Spleen (tissue), 7 donors: ENCODE measurements at regions not wholly inside any gene's neighbourhood (a gene's known extent, or its start where the extent isn't known, plus 50 kb on each side); places are given as distances from the start of the nearest gene placed in this dataset.

Source experiments
- POLR2A ChIP-seq, 3 donors: fragments of 450-650 bp; IDR thresholded peaks; one replicate each; pipeline ENCODE4 v1.5.1; 2017; ENCODE audit warnings: antibody characterized with exemption in 3 of 3, mild to moderate bottlenecking in 1 of 3
- TF ChIP-seq, protein P1 (sequence below), 11 experiments: fragments of 200-600 bp in 7 of 11; fragments of 450-650 bp in 4 of 11; sonication (generic) in 4 of 11; IDR thresholded peaks in 8 of 11; conservative IDR thresholded peaks in 3 of 11; 1 replicate in 7 of 11; 2 replicates in 4 of 11; pipeline versions ENCODE4 v1.4.0 to v1.8.0; 2016 to 2021; ENCODE audit warnings: antibody characterized with exemption in 11 of 11, inconsistent platforms in 4 of 11, mild to moderate bottlenecking in 1 of 11
- donor health status: DM: no; HTN: no; CAD: no; lungs with moderate emphysema.
- donor health status: DM: no; HTN: no; CAD: no.
- donor health status: DM: no; HTN: no; CAD: no.

DNA sequence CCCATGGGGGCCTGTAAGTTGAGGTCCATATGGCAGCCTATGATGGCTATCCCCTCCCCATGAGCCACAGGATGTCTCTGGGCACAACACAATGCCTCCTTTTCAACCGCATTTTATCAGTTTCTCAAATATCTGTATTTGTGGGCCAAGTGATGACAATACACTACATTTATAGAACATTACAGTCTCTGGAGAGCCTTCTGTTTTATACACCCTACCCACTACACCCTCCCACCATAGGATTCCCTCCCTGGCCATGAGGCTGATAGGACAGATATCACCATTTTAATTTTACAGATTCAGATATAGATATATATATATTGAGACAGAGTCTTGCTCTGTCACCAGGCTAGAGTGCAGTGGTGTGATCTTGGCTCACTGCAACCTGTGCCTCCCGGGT, 236.8 kb downstream of the ENC1 start:
- TF ChIP-seq, protein P1, sequence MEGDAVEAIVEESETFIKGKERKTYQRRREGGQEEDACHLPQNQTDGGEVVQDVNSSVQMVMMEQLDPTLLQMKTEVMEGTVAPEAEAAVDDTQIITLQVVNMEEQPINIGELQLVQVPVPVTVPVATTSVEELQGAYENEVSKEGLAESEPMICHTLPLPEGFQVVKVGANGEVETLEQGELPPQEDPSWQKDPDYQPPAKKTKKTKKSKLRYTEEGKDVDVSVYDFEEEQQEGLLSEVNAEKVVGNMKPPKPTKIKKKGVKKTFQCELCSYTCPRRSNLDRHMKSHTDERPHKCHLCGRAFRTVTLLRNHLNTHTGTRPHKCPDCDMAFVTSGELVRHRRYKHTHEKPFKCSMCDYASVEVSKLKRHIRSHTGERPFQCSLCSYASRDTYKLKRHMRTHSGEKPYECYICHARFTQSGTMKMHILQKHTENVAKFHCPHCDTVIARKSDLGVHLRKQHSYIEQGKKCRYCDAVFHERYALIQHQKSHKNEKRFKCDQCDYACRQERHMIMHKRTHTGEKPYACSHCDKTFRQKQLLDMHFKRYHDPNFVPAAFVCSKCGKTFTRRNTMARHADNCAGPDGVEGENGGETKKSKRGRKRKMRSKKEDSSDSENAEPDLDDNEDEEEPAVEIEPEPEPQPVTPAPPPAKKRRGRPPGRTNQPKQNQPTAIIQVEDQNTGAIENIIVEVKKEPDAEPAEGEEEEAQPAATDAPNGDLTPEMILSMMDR (IDR thresholded peaks at IDR 0.05 in 8 of 11, conservative IDR thresholded peaks at IDR 0.05 in 3 of 11), result no peak
- TF ChIP-seq POLR2A (IDR thresholded peaks at IDR 0.05), result no peak
